Spleen (tissue), 7 donors: ENCODE measurements at regions not wholly inside any gene's neighbourhood (a gene's known extent, or its start where the extent isn't known, plus 50 kb on each side); places are given as distances from the start of the nearest gene placed in this dataset.

ENCODE experiments used
- POLR2A ChIP-seq, 3 donors: fragments of 450-650 bp; IDR thresholded peaks; one replicate each; pipeline ENCODE4 v1.5.1; 2017; ENCODE audit warnings: antibody characterized with exemption in 3 of 3, mild to moderate bottlenecking in 1 of 3
- POLR2AphosphoS5 ChIP-seq, 3 donors: sonication (generic); formaldehyde crosslinking; IDR thresholded peaks; one replicate each; pipeline ENCODE4 v1.5.1; 2017; ENCODE audit warnings: antibody characterized with exemption in 3 of 3
- TF ChIP-seq, protein P1 (sequence below), 11 experiments: fragments of 200-600 bp in 7 of 11; fragments of 450-650 bp in 4 of 11; sonication (generic) in 4 of 11; IDR thresholded peaks in 8 of 11; conservative IDR thresholded peaks in 3 of 11; 1 replicate in 7 of 11; 2 replicates in 4 of 11; pipeline versions ENCODE4 v1.4.0 to v1.8.0; 2016 to 2021; ENCODE audit warnings: antibody characterized with exemption in 11 of 11, inconsistent platforms in 4 of 11, mild to moderate bottlenecking in 1 of 11
- donor health status: DM: no; HTN: no; CAD: no; lungs with moderate emphysema.
- donor health status: DM: no; HTN: no; CAD: no.
- donor health status: DM: no; HTN: no; CAD: no.

DNA sequence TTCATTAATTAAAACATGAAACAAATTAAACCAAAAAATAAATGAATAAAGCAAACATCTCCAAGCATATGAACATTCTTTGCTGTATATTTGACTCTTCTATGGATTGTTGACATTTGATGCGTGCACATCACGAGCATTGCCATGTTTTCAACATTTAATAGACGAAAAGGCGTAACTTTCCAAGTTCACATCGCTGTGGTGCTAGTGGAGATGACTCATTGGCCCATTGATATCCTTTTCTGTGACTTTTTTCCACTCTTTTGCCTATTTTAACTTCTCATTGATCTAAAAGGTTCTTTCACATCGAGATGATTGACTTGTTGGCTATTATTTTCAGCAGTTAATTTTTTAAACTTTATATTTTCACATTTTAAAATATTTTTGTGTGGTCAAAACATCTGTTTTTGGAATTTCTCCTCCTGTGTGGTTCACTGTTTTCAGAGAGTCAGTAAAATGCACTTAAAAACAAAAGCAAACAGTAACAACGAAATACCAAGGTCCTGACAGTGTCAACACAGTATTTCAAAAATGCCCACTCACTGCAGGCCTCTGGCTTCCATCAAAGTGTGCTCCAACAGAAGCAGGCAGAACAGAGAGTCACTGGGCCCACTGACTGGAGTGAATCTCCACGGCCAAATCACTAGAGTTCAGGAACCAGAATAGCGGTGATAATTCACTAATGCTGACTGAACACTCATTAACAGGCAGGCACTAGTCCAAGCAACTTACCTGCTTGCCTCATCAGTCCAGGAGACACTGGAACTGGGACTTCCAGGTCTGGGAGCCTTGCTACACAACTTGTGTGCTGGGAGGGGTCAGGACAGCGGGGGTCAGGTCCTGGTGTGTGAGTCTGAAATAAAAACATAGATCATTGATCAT lies 372.2 kb upstream of the SMIM21 start:
- TF ChIP-seq POLR2A (IDR thresholded peaks at IDR 0.05) (no peak), POLR2AphosphoS5 (IDR thresholded peaks at IDR 0.05) (no peak)
- TF ChIP-seq, protein P1, sequence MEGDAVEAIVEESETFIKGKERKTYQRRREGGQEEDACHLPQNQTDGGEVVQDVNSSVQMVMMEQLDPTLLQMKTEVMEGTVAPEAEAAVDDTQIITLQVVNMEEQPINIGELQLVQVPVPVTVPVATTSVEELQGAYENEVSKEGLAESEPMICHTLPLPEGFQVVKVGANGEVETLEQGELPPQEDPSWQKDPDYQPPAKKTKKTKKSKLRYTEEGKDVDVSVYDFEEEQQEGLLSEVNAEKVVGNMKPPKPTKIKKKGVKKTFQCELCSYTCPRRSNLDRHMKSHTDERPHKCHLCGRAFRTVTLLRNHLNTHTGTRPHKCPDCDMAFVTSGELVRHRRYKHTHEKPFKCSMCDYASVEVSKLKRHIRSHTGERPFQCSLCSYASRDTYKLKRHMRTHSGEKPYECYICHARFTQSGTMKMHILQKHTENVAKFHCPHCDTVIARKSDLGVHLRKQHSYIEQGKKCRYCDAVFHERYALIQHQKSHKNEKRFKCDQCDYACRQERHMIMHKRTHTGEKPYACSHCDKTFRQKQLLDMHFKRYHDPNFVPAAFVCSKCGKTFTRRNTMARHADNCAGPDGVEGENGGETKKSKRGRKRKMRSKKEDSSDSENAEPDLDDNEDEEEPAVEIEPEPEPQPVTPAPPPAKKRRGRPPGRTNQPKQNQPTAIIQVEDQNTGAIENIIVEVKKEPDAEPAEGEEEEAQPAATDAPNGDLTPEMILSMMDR (IDR thresholded peaks at IDR 0.05 in 8 of 11, conservative IDR thresholded peaks at IDR 0.05 in 3 of 11) = no peak
